ENCODE measurements at regions not wholly inside any gene's neighbourhood (a gene's known extent, or its start where the extent isn't known, plus 50 kb on each side); places are given as distances from the start of the nearest gene placed in this dataset.

GRCh38 chr10:105647354-105647753 lies 1006.3 kb downstream of the SORCS3 start:
- no peak overlapping the region for H3K4me2 ChIP-seq (ENCODE audit: control insufficient read depth, extremely low read depth, insufficient read depth, low read depth, low read length)
- no peaks in the 10 kb centered on the region for H3K36me3 ChIP-seq (ENCODE audit: control insufficient read depth in 2 of 2, extremely low read depth in 1 of 2, insufficient read depth in 2 of 2, low read length in 2 of 2)
- no peaks in the 10 kb centered on the region for H4K20me1 ChIP-seq (ENCODE audit: control insufficient read depth, extremely low read depth, insufficient read depth, low read length)
- no peaks in the 10 kb centered on the region for H3K27me3 ChIP-seq (ENCODE audit: control insufficient read depth, extremely low read depth, insufficient read depth, low read length)
- H3K9me1 ChIP-seq (ENCODE audit: control insufficient read depth, extremely low read depth, insufficient read depth, low read length) = no peaks in the 10 kb centered on the region
- dilution Hi-C loops (cut with MboI; ENCODE audit: extremely low pct_ligation_motif_present, low sequenced_read_pairs) = no loop called here
- no peak overlapping the region for H3K27ac ChIP-seq (ENCODE audit: control insufficient read depth, insufficient read depth, low read length)
- H3K9ac ChIP-seq (ENCODE audit: control insufficient read depth, extremely low read depth, insufficient read depth, low read length) = no peak overlapping the region
- no peaks in the 10 kb centered on the region for H3K4me1 ChIP-seq (ENCODE audit: control insufficient read depth, extremely low read depth, insufficient read depth, low read length)
- no peak overlapping the region for H2AFZ ChIP-seq (ENCODE audit: control insufficient read depth, low read length)
- FAIRE-seq (no peak), DNase-seq (ENCODE audit: low read depth, low spot score) (no peak)
- no peak overlapping the region for H3K4me3 ChIP-seq (ENCODE audit: control insufficient read depth in 2 of 3, extremely low read depth in 1 of 3, insufficient read depth in 2 of 3, low read depth in 1 of 3, low read length in 3 of 3)
- no peaks in the 10 kb centered on the region for H3K9me3 ChIP-seq (ENCODE audit: control insufficient read depth, low read depth, low read length)
- no peaks in the 10 kb centered on the region for H3K79me2 ChIP-seq (ENCODE audit: control insufficient read depth, insufficient read depth, low read length)
- no peak for TF ChIP-seq CTCF (optimal IDR thresholded peaks at IDR 0.05 in 1 of 3, IDR thresholded peaks at IDR 0.05 in 1 of 3, conservative IDR thresholded peaks at IDR 0.05 in 1 of 3; ENCODE audit: extremely low read depth in 1 of 3, insufficient read depth in 2 of 3, low read length in 3 of 3)
- TF ChIP-seq EZH2 (IDR thresholded peaks at IDR 0.05; ENCODE audit: low read length) = no peak

GRCh38 chr10:105644978-105645377 lies 1003.9 kb downstream of the SORCS3 start:
- Histone ChIP-seq H3K4me3 (ENCODE audit: control insufficient read depth in 2 of 3, extremely low read depth in 1 of 3, insufficient read depth in 2 of 3, low read depth in 1 of 3, low read length in 3 of 3) (no peak overlapping the region), H2AFZ (ENCODE audit: control insufficient read depth, low read length) (no peak overlapping the region), H3K36me3 (ENCODE audit: control insufficient read depth in 2 of 2, extremely low read depth in 1 of 2, insufficient read depth in 2 of 2, low read length in 2 of 2) (no peaks in the 10 kb centered on the region), H3K27me3 (ENCODE audit: control insufficient read depth, extremely low read depth, insufficient read depth, low read length) (no peaks in the 10 kb centered on the region), H3K9ac (ENCODE audit: control insufficient read depth, extremely low read depth, insufficient read depth, low read length) (no peak overlapping the region), H4K20me1 (ENCODE audit: control insufficient read depth, extremely low read depth, insufficient read depth, low read length) (no peaks in the 10 kb centered on the region), H3K27ac (ENCODE audit: control insufficient read depth, insufficient read depth, low read length) (no peak overlapping the region), H3K4me2 (ENCODE audit: control insufficient read depth, extremely low read depth, insufficient read depth, low read depth, low read length) (no peak overlapping the region), H3K4me1 (ENCODE audit: control insufficient read depth, extremely low read depth, insufficient read depth, low read length) (no peaks in the 10 kb centered on the region), H3K79me2 (ENCODE audit: control insufficient read depth, insufficient read depth, low read length) (no peaks in the 10 kb centered on the region), H3K9me1 (ENCODE audit: control insufficient read depth, extremely low read depth, insufficient read depth, low read length) (no peaks in the 10 kb centered on the region), H3K9me3 (ENCODE audit: control insufficient read depth, low read depth, low read length) (no peaks in the 10 kb centered on the region)
- TF ChIP-seq CTCF (optimal IDR thresholded peaks at IDR 0.05 in 1 of 3, IDR thresholded peaks at IDR 0.05 in 1 of 3, conservative IDR thresholded peaks at IDR 0.05 in 1 of 3; ENCODE audit: extremely low read depth in 1 of 3, insufficient read depth in 2 of 3, low read length in 3 of 3) (no peak), EZH2 (IDR thresholded peaks at IDR 0.05; ENCODE audit: low read length) (no peak)
- dilution Hi-C loops (cut with MboI; ENCODE audit: extremely low pct_ligation_motif_present, low sequenced_read_pairs) = no loop called here
- FAIRE-seq (no peak), DNase-seq (ENCODE audit: low read depth, low spot score) (no peak)

All from keratinocyte (primary cell).